Common myeloid progenitor, CD34-positive (primary cell): ENCODE measurements at regions not wholly inside any gene's neighbourhood (a gene's known extent, or its start where the extent isn't known, plus 50 kb on each side); places are given as distances from the start of the nearest gene placed in this dataset.

Experiments
- CTCF ChIA-PET: fragments of 350-600 bp; sonication (Branson Sonifier 250); formaldehyde crosslinking; loops from one replicate; lab custom pipeline; 2021; ENCODE audit warnings: antibody characterized with exemption; lab: Charles Lee
- POLR2A ChIA-PET: fragments of 350-600 bp; sonication (Branson Sonifier 250); formaldehyde crosslinking; loops from one replicate; lab custom pipeline; 2021; ENCODE audit warnings: antibody characterized with exemption; lab: Charles Lee
- DNase-seq, 3 donors: peaks; one replicate each; pipeline versions ENCODE4 v3.0.0 to v3.0.0-alpha.2; 2013
- H3K27ac ChIP-seq, 2 experiments: 1 replicate in 1 of 2; 2 replicates in 1 of 2; pipeline ENCODE4 v1.7.0; 2013; ENCODE audit warnings: inconsistent platforms in 2 of 2, low read length in 2 of 2, mild to moderate bottlenecking in 2 of 2, low read depth in 1 of 2, moderate library complexity in 1 of 2; ENCODE audit not compliant: severe bottlenecking in 2 of 2, insufficient read depth in 1 of 2, poor library complexity in 1 of 2
- H3K27me3 ChIP-seq, 5 experiments: replicated peaks in 2 of 5; 1 replicate in 3 of 5; 2 replicates in 2 of 5; pipeline versions ENCODE4 v1.6.1 to v1.7.0; 2013; ENCODE audit warnings: low read length in 4 of 5, mild to moderate bottlenecking in 2 of 5, moderate library complexity in 2 of 5, inconsistent platforms in 1 of 5; ENCODE audit not compliant: insufficient read depth in 5 of 5, control insufficient read depth in 4 of 5
- H3K36me3 ChIP-seq, 4 experiments: 1 replicate in 2 of 4; 2 replicates in 2 of 4; pipeline versions ENCODE4 v1.6.1 to v1.7.0; 2013; ENCODE audit warnings: low read length in 3 of 4, control low read depth in 1 of 4, mild to moderate bottlenecking in 1 of 4; ENCODE audit not compliant: control insufficient read depth in 4 of 4, insufficient read depth in 4 of 4
- H3K4me1 ChIP-seq, 4 experiments: 1 replicate in 3 of 4; 2 replicates in 1 of 4; pipeline versions ENCODE4 v1.6.1 to v1.7.1; 2013; ENCODE audit warnings: low read length in 3 of 4, mild to moderate bottlenecking in 3 of 4, control low read depth in 1 of 4, inconsistent platforms in 1 of 4, moderate library complexity in 1 of 4; ENCODE audit not compliant: control insufficient read depth in 4 of 4, insufficient read depth in 4 of 4; ENCODE audit errors: control extremely low read depth in 1 of 4
- H3K4me3 ChIP-seq, 7 experiments: 1 replicate in 4 of 7; 2 replicates in 3 of 7; pipeline versions ENCODE4 v1.5.1 to v1.7.0; 2013; ENCODE audit warnings: mild to moderate bottlenecking in 7 of 7, low read length in 6 of 7, moderate library complexity in 6 of 7, inconsistent platforms in 2 of 7, low read depth in 2 of 7, control low read depth in 1 of 7; ENCODE audit not compliant: insufficient read depth in 4 of 7, control insufficient read depth in 1 of 7; ENCODE audit errors: extremely low read depth in 1 of 7
- H3K9me3 ChIP-seq, 5 experiments: 1 replicate in 4 of 5; 2 replicates in 1 of 5; pipeline versions ENCODE4 v1.6.1 to v1.7.1; 2013; ENCODE audit warnings: low read length in 4 of 5, mild to moderate bottlenecking in 2 of 5, inconsistent platforms in 1 of 5, low read depth in 1 of 5, moderate library complexity in 1 of 5; ENCODE audit not compliant: control insufficient read depth in 4 of 5, insufficient read depth in 2 of 5; ENCODE audit errors: control extremely low read depth in 1 of 5
- WGBS: methylation state at CpG from one replicate; pipeline ENCODE4 v1.1.5; 2013; ENCODE audit not compliant: insufficient coverage; 5-methylcytosine and 5-hydroxymethylcytosine counted together

GRCh38 chr2:223420048-223420447, 182.1 kb downstream of the SCG2 start:
- Histone ChIP-seq H3K4me3 (no peak overlapping the region), H3K27ac (no peak overlapping the region), H3K27me3 (no peaks in the 10 kb centered on the region), H3K36me3 (no peaks in the 10 kb centered on the region), H3K9me3 (no peaks in the 10 kb centered on the region), H3K4me1 (no peaks in the 10 kb centered on the region)
- CTCF ChIA-PET, result no interaction called here
- no peak for DNase-seq
- no CpG with 5 or more reads among the region's 1 CpG for WGBS
- POLR2A ChIA-PET, result no interaction called here

GRCh38 chr2:223431479-223431878, 170.7 kb downstream of the SCG2 start:
- POLR2A ChIA-PET, result no interaction called here

GRCh38 chr2:223433461-223433860, 168.7 kb downstream of the SCG2 start:
- Histone ChIP-seq H3K9me3 (no peaks in the 10 kb centered on the region), H3K4me1 (no peaks in the 10 kb centered on the region), H3K4me3 (no peak overlapping the region), H3K27ac (no peak overlapping the region), H3K27me3 (no peaks in the 10 kb centered on the region), H3K36me3 (no peaks in the 10 kb centered on the region)
- WGBS, result 100% methylated on average over 1 of the region's 5 CpGs
- POLR2A ChIA-PET, result no interaction called here
- CTCF ChIA-PET, result no interaction called here
- DNase-seq, result no peak

More at GRCh38 chr2:223431479-223431878, 170.7 kb downstream of the SCG2 start:
- no CpG with 5 or more reads among the region's 1 CpG for whole genome bisulfite sequencing
- no peak overlapping the region for H3K27ac ChIP-seq
- H3K27me3 ChIP-seq, result no peaks in the 10 kb centered on the region
- no peak overlapping the region for H3K4me3 ChIP-seq
- no peaks in the 10 kb centered on the region for H3K4me1 ChIP-seq
- H3K9me3 ChIP-seq, result no peaks in the 10 kb centered on the region
- no peaks in the 10 kb centered on the region for H3K36me3 ChIP-seq
- CTCF ChIA-PET, result no interaction called here
- no peak for DNase-seq

GRCh38 chr2:223437788-223438187, 164.4 kb downstream of the SCG2 start:
- no peak for DNase-seq
- Histone ChIP-seq H3K4me1 (no peaks in the 10 kb centered on the region), H3K4me3 (no peak overlapping the region), H3K27me3 (no peaks in the 10 kb centered on the region), H3K27ac (no peak overlapping the region), H3K36me3 (no peaks in the 10 kb centered on the region), H3K9me3 (no peaks in the 10 kb centered on the region)
- ChIA-PET CTCF (interaction anchor here (1.2 kb wide), 1 partner anchor 17 kb away, joined by 3 read pairs; no protein-coding TSS in a partner anchor), POLR2A (no interaction called here)
- no CpG with 5 or more reads among the region's 4 CpGs for WGBS

GRCh38 chr2:223439184-223439583, 163.0 kb downstream of the SCG2 start:
- Histone ChIP-seq H3K27me3 (no peaks in the 10 kb centered on the region), H3K9me3 (no peaks in the 10 kb centered on the region), H3K27ac (no peak overlapping the region), H3K4me1 (no peaks in the 10 kb centered on the region), H3K4me3 (no peak overlapping the region), H3K36me3 (no peaks in the 10 kb centered on the region)
- WGBS, result no CpG with 5 or more reads among the region's 1 CpG
- POLR2A ChIA-PET, result no interaction called here
- DNase-seq, result no peak
- CTCF ChIA-PET, result no interaction called here

GRCh38 chr2:223439786-223440185, 162.4 kb downstream of the SCG2 start:
- H3K4me1 ChIP-seq, result no peaks in the 10 kb centered on the region
- no peak overlapping the region for H3K27ac ChIP-seq
- no peak for DNase-seq
- POLR2A ChIA-PET, result no interaction called here
- H3K27me3 ChIP-seq, result no peaks in the 10 kb centered on the region
- no peaks in the 10 kb centered on the region for H3K9me3 ChIP-seq
- WGBS, result no CpG with 5 or more reads among the region's 1 CpG
- CTCF ChIA-PET, result no interaction called here
- H3K36me3 ChIP-seq, result no peaks in the 10 kb centered on the region
- no peak overlapping the region for H3K4me3 ChIP-seq

GRCh38 chr2:223442847-223443246, 159.3 kb downstream of the SCG2 start:
- H3K27me3 ChIP-seq, result no peaks in the 10 kb centered on the region
- POLR2A ChIA-PET, result no interaction called here
- H3K4me3 ChIP-seq, result no peak overlapping the region
- CTCF ChIA-PET, result no interaction called here
- H3K36me3 ChIP-seq, result no peaks in the 10 kb centered on the region
- H3K4me1 ChIP-seq, result no peaks in the 10 kb centered on the region
- no peak for DNase-seq
- H3K27ac ChIP-seq, result no peak overlapping the region
- 70% methylated on average over 2 of the region's 2 CpGs for WGBS
- no peaks in the 10 kb centered on the region for H3K9me3 ChIP-seq
